ENCODE measurements at regions not wholly inside any gene's neighbourhood (a gene's known extent, or its start where the extent isn't known, plus 50 kb on each side); places are given as distances from the start of the nearest gene placed in this dataset.

- no peak for DNase-seq
These were observed 88.1 kb downstream of the ERMARD start for GRCh38 chr6:169839493-169839892.

- no peak for DNase-seq
These were observed 87.6 kb downstream of the ERMARD start for GRCh38 chr6:169839029-169839481.

- DNase-seq = no peak
These were observed 87.1 kb downstream of the ERMARD start for GRCh38 chr6:169838346-169839028.

GRCh38 chr6:169837529-169838250 is 86.3 kb downstream of the ERMARD start:
- DNase-seq = no peak

GRCh38 chr6:169833258-169833794 is 81.9 kb downstream of the ERMARD start:
- DNase-seq = no peak

- no peak for DNase-seq
These were observed 81.0 kb downstream of the ERMARD start for GRCh38 chr6:169832247-169832948.

GRCh38 chr6:169831450-169832246 is 80.2 kb downstream of the ERMARD start:
- DNase-seq = peak; percentile 4

Data from NCI-H446 treated with DMSO at 0.1 percent for 48 hours (cell line).